Endometrium (tissue), 2 donors: ENCODE measurements at regions not wholly inside any gene's neighbourhood (a gene's known extent, or its start where the extent isn't known, plus 50 kb on each side); places are given as distances from the start of the nearest gene placed in this dataset.
"Not testable (repeated sequence)": the region's sequence is repeated elsewhere in the genome, so short reads cannot be mapped to it uniquely, and the experiment has no call there.

Experiments used
- FAIRE-seq: peaks from 2 replicates; lab custom pipeline; 2012; peaks lifted over from hg19 to GRCh38; lab: Jason Lieb, UNC
- donor health status: control.
- donor health status: control.

GRCh38 chr9:97248252-97248651 lies 59.2 kb upstream of the CCDC180 start:
- FAIRE-seq, result not testable (repeated sequence)

GRCh38 chr9:97243606-97244005 lies 63.9 kb upstream of the CCDC180 start:
- no peak for FAIRE-seq

- FAIRE-seq, result not testable (repeated sequence)
Observed at GRCh38 chr9:97241430-97241829, 66.0 kb upstream of the CCDC180 start.

- FAIRE-seq, result no peak
Observed at GRCh38 chr9:97237951-97238889, 69.2 kb upstream of the CCDC180 start.

GRCh38 chr9:97237311-97237786 lies 70.1 kb upstream of the CCDC180 start:
- FAIRE-seq, result no peak

GRCh38 chr9:97233009-97233400 lies 74.5 kb upstream of the CCDC180 start:
- not testable (repeated sequence) for FAIRE-seq

- not testable (repeated sequence) for FAIRE-seq
Observed at GRCh38 chr9:97232060-97233008, 75.1 kb upstream of the CCDC180 start.

- FAIRE-seq, result not testable (repeated sequence)
Observed at GRCh38 chr9:97222393-97222792, 85.1 kb upstream of the CCDC180 start.

- not testable (repeated sequence) for FAIRE-seq
Observed at GRCh38 chr9:97221478-97222355, 85.7 kb upstream of the CCDC180 start.

- FAIRE-seq, result no peak
Observed at GRCh38 chr9:97220894-97221477, 86.5 kb upstream of the CCDC180 start.

- FAIRE-seq, result not testable (repeated sequence)
Observed at GRCh38 chr9:97220396-97220795, 87.1 kb upstream of the CCDC180 start.

GRCh38 chr9:97219443-97220140 lies 87.9 kb upstream of the CCDC180 start:
- not testable (repeated sequence) for FAIRE-seq

- not testable (repeated sequence) for FAIRE-seq
Observed at GRCh38 chr9:97215127-97215526, 92.3 kb upstream of the CCDC180 start.

- not testable (repeated sequence) for FAIRE-seq
Observed at GRCh38 chr9:97214556-97214955, 92.9 kb upstream of the CCDC180 start.

GRCh38 chr9:97199683-97200082 lies 107.8 kb upstream of the CCDC180 start:
- not testable (repeated sequence) for FAIRE-seq

GRCh38 chr9:97193767-97194166 lies 113.7 kb upstream of the CCDC180 start:
- FAIRE-seq, result not testable (repeated sequence)

- FAIRE-seq, result no peak
Observed at GRCh38 chr9:97188545-97188944, 118.9 kb upstream of the CCDC180 start.

GRCh38 chr9:97187706-97188105 lies 119.8 kb upstream of the CCDC180 start:
- not testable (repeated sequence) for FAIRE-seq

- FAIRE-seq, result no peak
Observed at GRCh38 chr9:97186493-97186892, 121.0 kb upstream of the CCDC180 start.

GRCh38 chr9:97182532-97182931 lies 124.9 kb upstream of the CCDC180 start:
- not testable (repeated sequence) for FAIRE-seq
